H1 (cell line): ENCODE measurements at regions not wholly inside any gene's neighbourhood (a gene's known extent, or its start where the extent isn't known, plus 50 kb on each side); places are given as distances from the start of the nearest gene placed in this dataset.

Experiments used
- BACH1 ChIP-seq: IDR thresholded peaks from 2 replicates; pipeline ENCODE4 v1.6.1; 2012; ENCODE audit warnings: low read length, improper control_type of control experiment
- CHD2 ChIP-seq: IDR thresholded peaks from 2 replicates; pipeline ENCODE4 v1.6.1; 2012; ENCODE audit warnings: low read length, improper control_type of control experiment
- SIRT6 ChIP-seq: IDR thresholded peaks from one replicate; pipeline ENCODE4 v1.7.1; 2012; ENCODE audit warnings: low read length, inconsistent platforms
- TAF7 ChIP-seq: optimal IDR thresholded peaks from 2 replicates; pipeline ENCODE3; 2011; ENCODE audit warnings: low read depth, mild to moderate bottlenecking, inconsistent platforms, low read length, moderate library complexity, borderline replicate concordance
- TCF12 ChIP-seq: IDR thresholded peaks from 2 replicates; pipeline ENCODE4 v1.6.1; 2011; ENCODE audit warnings: low read depth, mild to moderate bottlenecking, low read length

GRCh38 chr1:67965995-67966665 lies 84.3 kb downstream of the DIRAS3 start (continued):
- TF ChIP-seq TAF7 (no peak), SIRT6 (no peak), BACH1 (no peak), TCF12 (no peak), CHD2 (no peak)
